Upper lobe of left lung (tissue), 4 donors: ENCODE measurements at regions not wholly inside any gene's neighbourhood (a gene's known extent, or its start where the extent isn't known, plus 50 kb on each side); places are given as distances from the start of the nearest gene placed in this dataset.

Source experiments
- CTCF ChIP-seq, 6 experiments: fragments of 450-650 bp in 4 of 6; fragments of 200-600 bp in 2 of 6; sonication (generic) in 2 of 6; IDR thresholded peaks; one replicate each; pipeline ENCODE4 v1.5.1; 2016 to 2019; ENCODE audit warnings: antibody characterized with exemption in 6 of 6
- POLR2A ChIP-seq, 4 donors: fragments of 450-650 bp; IDR thresholded peaks; one replicate each; pipeline ENCODE4 v1.5.1; 2016 to 2017; ENCODE audit warnings: antibody characterized with exemption in 4 of 4, mild to moderate bottlenecking in 2 of 4

GRCh38 chr2:193776988-193777387, 1582.3 kb upstream of the TMEFF2 start:
- TF ChIP-seq POLR2A (IDR thresholded peaks at IDR 0.05) (no peak), CTCF (IDR thresholded peaks at IDR 0.05) (no peak)
